ENCODE measurements at regions not wholly inside any gene's neighbourhood (a gene's known extent, or its start where the extent isn't known, plus 50 kb on each side); places are given as distances from the start of the nearest gene placed in this dataset.

GRCh38 chr21:16476056-16476825 lies 746.5 kb downstream of the USP25 start:
- TF ChIP-seq CTCF (IDR thresholded peaks at IDR 0.05) (no peak), POLR2A (IDR thresholded peaks at IDR 0.05) (no peak)

All from prostate gland (tissue), 2 donors.